LHCN-M2 (cell line): ENCODE measurements at regions not wholly inside any gene's neighbourhood (a gene's known extent, or its start where the extent isn't known, plus 50 kb on each side); places are given as distances from the start of the nearest gene placed in this dataset.

Source experiments
- DNase-seq: peaks from one replicate; pipeline ENCODE4 v3.0.0-alpha.2; 2012; ENCODE audit warnings: low read depth

DNA sequence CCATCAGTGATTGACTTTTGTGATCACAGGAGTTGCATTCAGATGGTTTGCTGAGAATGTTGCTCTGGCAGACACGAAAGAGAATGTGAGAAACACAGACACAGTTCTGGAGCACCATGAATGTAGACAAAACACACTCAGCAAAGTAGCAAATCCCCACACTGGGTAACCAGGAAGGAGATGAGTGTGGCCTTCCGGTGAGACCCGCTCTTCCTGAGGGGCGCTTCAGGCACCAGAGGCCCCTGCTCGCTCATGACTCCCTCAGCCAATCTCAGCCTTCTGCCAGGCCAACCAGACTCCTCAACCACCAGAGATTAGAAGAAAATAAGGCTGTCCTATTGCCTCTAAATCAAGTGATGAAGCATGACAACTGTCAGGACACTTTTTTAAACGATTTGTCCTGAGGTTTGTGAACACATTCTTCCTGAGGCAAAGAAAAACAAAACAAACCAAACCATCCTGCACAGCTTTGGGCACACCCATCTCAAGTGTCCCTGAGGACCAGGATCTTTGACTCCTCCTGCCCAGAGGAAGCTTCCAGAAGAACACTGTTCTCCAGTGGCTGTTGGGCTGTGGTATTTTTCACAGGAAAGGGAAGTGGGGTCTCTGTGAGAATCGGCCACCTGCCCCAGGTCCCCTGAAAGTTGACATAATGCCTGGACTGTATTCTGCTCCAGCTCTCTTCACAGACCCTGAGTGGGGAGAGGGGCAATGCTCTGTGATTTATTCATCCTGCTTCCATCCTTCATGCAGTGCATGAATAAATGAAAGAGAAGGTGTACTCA lies 152.8 kb downstream of the BCL11A start:
- no peak for DNase-seq

DNA sequence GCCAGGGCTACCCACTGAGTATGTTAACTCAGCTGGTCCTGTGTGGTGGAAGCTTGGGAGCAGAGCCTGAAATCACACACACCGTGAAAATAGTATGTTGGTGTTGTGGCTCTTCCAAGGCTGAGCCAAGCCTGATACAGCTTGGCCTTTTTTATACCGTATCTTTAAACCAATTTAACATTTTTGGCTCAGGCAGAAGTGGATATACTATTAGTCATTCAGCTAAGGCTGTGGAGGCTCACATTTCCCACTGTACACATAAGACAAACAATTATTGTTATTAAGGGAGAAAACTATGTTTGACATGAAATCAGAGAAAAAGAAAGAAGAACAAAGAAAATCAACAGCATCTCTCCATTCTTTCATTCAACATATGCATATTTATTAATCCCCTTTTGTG lies 159.0 kb downstream of the BCL11A start:
- DNase-seq = no peak

DNA sequence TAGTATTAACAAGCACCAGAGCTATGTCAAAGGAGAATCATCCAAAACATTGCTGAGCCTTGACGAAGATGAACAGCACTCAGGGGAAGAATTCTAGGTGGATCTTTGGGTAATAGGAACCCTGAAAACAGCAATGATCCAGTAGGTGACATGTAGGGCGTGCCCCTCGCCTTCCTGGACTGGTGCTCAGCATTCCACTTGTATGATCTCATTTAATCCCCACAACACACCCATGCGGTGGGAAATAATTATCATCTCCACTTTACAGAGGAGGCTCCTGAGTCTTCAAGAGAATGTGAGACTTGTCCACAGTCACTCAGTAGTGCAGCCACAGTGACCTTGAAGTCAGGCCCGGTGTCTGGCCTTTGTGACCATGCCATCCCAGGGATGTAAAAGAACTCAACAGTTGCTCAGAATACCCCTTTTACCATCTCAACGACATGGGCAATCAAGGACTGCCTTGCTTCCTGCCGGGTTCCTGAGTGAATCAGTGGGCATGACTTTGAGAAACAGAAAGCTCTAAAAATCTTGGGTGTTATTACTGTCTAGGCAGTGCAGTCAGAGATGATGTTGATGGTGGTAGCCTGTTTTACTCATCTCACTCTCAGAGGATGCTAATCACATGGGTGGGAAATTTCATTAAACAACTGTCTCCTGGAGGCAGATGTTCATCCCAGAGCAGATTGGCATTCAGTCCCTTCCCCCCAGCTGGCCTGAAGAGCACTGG lies 161.6 kb downstream of the BCL11A start:
- DNase-seq = no peak

DNA sequence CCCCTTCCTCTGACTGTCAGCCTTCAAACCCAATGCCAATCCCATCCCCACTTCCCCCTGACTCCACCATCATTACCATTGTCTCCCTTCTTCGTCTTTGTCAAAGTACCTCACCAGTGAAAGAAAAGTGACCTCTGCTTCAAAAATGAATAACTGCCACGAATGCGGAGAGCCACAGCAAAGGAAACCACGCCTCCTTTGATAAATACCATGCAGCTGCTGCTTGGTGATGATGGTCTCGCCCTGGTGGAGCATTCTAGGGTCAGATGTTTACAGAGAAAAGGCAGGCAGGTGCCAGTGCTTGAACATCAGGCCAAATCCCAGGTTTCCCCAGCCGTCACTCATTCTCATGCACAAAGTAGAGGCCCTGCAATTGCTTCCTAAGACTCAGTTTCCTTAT lies 162.2 kb downstream of the BCL11A start:
- DNase-seq = no peak

DNA sequence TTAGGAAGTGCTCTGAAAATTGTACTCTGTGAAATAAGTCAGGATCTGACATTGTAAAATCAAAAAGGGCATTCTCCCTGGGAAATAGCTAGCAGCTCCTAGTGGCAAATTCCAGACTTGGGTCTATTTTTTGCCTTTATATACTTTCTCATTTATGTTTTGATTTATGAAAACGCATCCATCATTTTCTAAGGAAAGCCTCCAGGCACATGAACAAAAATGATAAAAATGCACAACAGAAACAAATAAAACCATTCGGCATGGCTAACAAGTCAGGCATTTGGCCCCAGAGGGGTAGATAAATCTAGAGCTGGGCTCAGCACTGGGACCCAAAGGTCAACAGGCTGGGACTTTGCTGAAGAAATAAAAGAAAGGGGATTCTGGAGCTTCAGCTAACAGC lies 167.0 kb downstream of the BCL11A start:
- no peak for DNase-seq

DNA sequence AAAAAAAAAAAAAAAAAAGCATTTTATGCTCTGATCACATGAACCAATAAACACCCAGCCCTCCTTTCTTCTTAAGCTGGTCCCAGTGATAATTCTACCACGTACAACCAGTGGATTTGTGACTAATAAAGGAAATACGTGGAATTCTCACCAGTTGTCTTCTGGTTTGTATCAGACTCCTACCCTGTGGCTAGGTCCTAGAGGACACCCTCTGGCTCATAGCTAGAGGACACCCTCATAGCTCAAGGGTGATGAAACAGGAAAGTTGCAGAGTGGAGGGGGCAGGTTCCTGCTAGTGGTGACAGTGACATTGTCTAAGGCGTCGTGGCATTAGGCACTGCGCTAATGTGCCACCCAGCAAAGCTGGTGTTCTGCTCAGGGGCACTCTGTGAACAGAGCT lies 167.8 kb downstream of the BCL11A start:
- DNase-seq = no peak

DNA sequence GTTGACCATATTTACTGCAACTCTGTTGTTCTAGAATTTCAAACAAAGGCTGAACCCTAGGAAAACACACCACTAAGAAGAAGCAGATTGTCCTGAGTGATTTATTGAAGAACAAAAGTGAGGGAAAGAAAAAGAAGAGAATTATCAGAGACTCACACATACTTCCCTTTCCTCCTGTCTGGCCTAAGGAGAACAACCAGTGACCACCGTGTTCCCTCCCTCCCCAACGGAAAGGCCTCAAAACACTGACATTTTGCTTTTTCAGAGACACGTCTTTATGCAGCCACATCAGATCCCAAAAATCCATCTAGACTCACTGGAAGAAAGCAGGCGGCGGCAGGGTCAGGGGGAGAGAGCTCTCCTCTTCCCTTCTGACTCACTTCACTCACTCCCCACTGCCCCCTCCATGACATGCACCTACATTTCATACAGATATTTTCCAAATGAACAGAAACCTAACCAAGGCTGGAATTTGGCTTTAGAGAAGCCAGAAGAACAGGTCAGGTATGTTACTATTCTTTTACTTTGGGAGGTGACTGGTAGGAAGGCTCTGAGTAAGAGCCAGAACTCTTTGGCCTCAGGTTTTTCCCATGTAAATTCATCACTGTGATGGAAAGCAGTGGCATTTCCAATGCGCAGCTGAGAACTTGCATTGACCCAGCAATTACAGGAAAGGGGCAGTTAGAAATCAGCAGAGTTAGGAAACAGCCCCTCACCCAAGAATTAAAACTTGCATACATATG lies 169.9 kb downstream of the BCL11A start:
- DNase-seq = no peak

DNA sequence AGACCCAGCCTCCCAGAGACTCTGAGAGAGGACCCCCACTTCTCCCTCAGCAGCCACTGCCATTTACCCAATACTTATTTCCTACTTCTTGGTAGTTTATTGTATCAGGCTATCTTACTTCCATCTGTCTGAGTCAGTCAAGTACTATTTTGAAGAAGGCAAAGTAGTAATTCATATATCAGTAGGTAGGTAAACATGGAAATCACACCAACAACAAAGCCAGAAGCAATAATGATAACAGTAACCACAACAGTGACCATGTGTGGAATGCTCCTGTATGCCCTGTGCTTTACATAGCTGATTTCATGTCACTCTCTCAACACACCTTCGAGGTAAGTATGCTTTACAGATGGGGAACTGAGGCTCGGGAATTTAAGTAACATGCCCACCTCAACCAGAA lies 173.0 kb downstream of the BCL11A start:
- DNase-seq = no peak

DNA sequence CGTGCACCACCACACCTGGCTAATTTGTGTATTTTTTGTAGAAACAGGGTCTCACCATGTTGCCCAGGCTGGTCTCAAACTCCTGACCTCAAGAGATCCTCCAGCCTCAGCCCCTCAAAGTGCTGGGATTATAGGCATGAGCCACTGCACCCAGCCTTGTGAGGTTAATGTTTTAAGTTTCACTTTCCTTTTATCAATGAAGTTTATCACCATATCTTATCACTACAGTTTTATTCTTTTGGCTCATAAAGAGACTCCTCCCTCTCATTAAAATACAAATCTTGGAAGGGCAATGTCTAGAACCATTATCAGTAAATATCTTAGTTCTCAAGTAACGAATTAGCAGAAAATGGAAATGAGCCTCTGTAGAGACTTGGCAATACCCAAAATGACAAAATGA lies 173.8 kb downstream of the BCL11A start:
- DNase-seq = no peak

DNA sequence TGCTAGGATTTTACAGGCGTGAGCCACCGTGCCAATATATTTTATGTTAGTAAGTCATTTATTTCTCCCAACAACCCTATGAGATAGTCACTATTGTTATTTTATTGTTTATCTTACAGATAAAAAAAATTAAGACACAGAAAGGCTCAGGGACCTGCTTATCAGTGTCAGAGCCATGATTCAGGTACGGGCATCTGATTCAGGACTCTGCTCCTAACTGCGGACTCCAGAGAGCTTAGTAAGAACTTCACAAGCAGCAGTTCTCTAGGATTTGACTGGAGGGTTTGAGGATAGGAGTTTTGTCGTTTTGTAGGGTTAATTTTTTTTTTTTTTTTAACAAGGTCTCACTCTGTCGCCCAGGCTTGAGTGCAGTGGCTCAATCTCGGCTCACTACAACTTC lies 174.2 kb downstream of the BCL11A start:
- no peak for DNase-seq

DNA sequence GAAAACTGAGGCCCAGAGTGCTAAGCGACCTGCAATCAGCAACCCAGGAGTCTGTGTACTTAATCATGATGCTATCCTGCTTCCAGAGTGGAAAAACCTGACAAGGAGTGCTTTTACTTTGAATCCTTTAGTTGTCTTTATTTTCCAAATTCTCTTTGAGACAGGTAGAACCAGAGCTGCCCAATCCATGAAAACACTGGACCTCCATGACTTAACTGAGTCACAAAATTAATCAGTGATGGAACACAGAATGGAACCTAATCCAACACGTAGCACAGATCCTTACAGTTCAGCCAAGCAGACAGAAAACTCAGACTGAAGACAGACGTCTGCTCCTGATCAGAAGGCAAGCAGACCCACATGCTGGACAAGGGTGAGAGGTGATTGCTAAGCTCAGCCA lies 175.6 kb downstream of the BCL11A start:
- no peak for DNase-seq

DNA sequence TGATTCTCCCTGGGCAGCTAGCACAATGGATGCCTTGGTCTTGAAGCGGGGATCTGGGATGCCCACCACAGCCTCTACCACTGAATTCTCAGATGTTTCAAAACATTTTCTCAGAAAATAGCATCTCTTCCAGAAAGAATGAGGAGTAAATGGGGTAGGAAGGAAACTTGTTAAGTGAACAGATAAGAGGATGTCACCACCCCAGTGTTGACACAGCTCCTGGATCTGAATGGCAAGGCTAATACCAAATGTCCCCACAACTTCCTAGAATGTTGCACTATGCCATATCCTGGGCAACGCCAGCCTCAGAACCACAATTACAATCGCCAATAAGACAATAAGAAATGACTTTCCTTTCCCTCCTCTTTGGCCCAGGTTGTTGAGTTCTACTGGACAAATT lies 177.2 kb downstream of the BCL11A start:
- no peak for DNase-seq

DNA sequence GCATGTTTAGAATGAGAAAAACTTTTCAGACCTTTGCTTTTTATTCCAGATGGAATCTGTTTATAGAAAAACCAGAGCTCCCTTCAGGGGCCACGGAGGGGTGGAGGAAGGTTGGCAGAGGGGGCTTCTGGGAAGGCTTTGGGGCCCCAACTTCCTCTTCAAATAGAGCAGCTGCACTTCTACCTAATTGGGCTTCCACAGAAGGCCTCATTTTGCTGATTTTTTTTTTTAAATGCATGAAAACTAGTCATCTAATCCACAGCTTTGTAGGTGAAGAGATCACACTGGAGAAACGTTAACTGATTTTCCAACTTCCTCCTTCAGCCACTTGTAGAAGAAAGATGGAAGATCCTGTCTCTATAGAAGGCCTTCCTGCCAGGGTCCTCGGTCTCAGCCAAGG lies 181.8 kb downstream of the BCL11A start:
- no peak for DNase-seq

DNA sequence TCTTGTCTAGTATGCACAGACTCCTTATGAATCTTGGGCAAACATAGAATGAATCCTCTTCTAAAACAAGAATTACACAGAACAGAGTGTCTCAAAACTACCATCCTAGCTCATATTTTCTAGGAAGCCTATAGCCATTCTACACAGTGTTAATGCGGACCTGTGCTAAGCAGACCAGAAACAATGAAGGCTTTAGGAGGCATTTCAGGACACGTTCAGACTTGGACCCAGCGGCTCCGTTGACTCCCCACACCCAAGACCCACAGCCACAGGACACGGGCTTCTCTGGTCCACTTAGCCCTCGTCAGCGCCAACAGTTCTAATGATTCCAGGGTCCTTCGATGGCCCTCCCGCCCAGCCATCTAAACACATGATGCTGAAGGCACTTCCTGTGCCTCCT lies 182.2 kb downstream of the BCL11A start:
- no peak for DNase-seq

DNA sequence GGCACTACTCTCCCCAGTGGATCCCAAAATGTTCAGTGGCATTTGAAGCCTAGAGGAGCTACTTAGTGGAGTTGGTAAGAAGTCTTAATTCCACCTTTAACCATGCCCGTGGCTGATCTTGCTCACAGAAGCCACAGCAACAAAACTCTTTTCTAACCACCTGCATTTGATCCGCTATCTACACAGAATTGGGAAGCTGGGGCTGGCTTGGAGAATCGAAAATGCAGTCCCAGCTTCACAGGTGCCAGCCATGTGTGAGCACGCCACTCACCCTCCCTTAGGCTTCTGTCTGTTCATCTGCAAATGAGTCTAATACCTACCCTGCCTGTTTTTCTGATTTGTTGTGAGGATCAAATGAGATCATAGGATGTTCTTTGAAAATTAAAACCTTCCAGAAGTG lies 182.6 kb downstream of the BCL11A start:
- no peak for DNase-seq

DNA sequence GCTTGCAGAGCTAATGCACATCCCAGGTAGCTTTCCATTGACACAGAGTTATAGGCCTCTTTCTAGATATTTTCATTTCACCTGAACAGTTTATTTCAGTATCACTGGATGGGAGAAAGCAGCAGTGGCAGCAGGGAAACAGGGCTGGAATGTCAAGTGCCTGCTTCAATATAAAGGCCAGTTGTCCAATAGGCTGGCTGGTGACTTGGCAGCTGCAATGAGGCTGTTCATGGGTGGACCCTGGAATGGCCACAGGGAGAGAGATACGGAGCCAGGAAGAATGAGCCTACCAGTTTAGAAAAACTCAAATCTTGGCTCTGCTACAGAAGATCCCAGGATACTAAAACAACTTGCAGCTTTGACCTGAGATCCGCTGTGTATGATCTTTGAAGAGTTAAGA lies 185.0 kb downstream of the BCL11A start:
- no peak for DNase-seq

DNA sequence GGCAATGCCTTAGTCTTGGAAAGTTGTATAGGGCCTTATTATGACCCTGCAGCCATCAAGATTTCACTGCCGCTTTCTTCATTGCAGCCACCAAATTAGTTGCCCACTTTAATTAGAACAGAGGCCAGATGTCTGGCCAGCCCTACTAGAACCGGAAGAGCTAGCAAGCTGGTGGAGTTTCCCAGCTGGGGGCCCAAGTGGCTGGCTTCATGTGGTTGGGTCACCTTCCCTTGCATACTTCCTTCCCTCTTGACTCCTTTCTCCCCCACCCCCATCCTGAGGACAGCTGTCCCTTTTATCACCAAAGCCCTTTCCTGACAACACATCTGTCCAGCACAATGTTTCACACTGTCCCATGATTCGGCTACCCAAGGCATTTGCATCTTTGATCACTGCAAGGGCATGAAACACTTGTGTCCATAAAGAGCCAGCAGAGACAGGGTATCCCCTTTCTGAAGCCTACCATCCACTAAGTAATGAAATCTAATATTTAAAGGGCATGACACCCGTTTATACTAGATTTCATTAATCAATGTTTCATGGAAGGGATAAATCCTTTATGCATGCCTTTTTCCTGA lies 187.2 kb downstream of the BCL11A start:
- no peak for DNase-seq

DNA sequence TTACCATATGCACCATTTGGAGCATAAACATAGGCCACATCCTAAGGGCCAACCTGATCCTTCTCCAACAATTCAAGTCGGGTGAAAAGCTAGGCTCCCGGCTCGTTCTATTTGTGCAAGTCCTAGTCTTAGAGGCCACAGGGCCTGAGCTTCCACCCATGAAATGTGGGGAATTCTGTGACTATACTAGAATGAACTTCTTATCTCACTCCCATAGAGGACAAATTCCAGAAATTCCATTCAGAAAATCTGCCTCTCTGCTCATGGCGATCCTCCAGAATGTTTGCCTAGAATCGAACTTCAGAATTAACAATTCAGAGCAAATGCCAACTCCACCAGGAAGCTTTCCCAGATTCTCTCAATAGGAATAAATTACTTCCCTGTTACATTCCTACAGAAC lies 187.9 kb downstream of the BCL11A start:
- DNase-seq = no peak

DNA sequence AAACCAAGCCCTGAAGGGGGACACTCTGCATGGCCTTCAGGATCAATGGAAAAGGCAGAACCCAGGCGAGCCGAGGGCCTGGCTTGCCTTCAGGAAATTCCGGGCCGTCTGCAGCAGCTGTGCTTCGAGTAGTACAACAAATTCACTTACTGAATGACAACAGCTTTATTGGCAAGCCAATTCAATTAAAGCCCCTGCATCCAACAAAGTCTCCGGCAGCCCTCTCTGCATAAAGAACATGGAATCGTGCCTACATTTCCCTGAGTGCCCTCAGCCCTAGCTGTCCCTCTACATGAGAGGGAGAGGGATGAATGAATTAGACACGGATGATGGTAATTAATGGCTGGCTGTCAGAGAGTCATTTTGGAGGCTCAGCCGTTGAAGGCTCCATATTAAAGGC lies 189.0 kb downstream of the BCL11A start:
- DNase-seq = no peak

DNA sequence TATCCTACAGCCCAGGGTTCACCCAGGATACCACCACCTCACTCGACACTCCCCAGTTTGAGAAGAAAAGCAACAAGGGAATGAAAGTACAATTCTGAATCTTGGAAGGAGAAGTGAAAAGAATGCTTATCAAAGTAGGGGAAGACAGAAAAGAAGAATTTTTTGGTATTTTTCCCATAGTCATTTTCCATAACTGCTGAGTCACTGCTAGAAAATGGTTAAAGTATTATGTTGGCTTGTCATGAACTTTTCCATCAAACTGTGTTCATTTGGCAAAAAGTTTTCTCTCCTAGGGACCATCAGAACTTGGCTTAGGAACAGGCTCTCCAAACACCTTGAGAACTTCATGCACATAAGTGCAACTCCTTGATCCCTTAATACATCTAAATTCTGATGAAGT lies 192.0 kb downstream of the BCL11A start:
- no peak for DNase-seq

DNA sequence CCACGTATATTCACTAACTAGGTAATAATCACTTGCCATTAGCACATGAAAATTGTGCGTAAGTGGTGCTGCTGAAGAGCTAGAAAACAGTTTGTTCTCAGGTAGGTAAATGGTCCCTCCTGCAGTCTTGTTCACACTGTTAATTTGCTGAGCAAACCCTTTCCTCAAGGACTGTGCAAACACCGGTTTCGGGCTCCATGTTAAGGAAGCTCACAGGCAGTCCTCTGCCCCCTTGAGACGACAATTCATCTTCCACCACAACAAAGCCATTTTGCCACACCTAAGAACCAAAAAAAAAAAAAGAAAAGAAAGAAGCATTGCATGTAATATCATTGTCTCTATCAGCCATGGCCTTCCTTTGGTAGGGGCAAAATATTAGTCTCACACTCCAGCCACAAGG lies 193.9 kb downstream of the BCL11A start:
- DNase-seq = no peak

DNA sequence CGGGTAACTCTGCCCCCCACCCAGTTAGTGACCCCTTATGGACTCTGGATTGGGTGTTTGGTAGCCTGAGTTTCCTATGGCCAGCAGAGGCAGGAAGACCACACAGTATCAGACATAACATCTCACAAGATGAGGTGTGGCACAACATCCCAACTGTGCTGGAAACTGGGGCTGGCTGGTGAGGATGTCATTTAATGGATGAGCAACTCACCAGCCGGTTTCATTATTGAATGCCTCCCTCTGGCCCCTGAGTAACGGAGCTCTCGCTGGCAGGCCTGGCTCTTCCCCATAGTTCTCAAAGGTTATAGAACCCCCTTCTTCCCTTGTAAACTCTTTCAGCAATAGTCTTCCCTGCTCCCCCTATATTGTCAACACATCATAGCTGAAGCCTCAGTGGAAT lies 195.0 kb downstream of the BCL11A start:
- DNase-seq = no peak
